ENCODE measurements at regions not wholly inside any gene's neighbourhood (a gene's known extent, or its start where the extent isn't known, plus 50 kb on each side); places are given as distances from the start of the nearest gene placed in this dataset.
"Not testable (repeated sequence)": the region's sequence is repeated elsewhere in the genome, so short reads cannot be mapped to it uniquely, and the experiment has no call there.

- DNase-seq: no peak
Observed at GRCh38 chr5:10921160-10921559, 160.1 kb upstream of the DAP start.

- DNase-seq: no peak
Observed at GRCh38 chr5:10920400-10920799, 159.4 kb upstream of the DAP start.

DNA sequence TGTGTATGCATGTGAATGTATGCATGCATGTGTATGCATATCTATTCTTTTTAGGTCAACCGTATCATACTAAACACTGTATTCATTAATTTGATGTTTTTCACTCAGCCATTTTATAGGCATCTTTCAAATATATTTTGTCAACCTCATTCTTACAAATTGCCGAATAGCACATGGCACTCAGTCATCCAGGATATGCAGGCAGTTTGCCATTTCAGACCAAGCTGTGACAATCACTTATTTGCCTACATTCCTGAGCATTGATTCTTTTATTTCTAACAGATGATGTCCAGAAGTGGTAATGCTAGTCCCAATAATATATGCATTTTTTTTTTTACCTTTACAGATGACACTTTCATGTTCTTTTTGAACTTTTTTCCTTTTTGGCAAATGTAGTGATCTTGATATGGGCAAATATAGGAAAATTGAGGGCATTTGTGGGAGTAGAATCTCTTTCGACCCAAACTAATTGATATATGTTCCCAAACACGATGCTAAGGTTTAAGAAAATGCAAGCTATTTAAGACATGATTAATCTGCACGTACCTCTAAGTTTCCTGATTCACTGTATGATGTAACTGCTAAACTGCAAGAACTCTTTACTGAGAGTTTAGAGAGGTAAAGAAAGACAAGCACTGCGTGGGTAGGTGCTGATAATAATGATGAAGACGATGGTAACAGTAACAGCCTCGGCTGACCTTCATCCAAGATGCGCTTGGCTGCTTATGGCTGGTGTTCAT lies 153.9 kb upstream of the DAP start:
- no peak for DNase-seq

DNA sequence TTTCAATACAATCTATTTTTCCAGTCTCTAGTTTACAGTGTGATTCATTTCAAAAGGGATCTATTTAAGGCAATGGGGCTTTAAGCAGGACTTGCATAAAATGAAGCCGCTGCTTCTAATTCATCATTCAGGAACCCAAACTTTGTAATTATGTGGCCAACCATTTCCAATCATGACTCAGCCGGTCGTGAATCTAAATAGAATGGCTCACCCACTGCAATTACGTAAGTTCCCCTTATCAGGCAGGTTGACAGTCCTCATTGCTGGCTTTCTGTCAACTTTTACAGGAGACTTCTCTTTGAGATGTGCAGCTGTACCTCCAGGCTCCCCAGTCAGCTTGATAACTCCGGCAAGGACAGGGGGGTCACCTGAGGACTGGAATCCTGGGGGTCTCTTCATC lies 152.8 kb upstream of the DAP start:
- DNase-seq: peak in 1 of 2 donors; percentile 19

DNA sequence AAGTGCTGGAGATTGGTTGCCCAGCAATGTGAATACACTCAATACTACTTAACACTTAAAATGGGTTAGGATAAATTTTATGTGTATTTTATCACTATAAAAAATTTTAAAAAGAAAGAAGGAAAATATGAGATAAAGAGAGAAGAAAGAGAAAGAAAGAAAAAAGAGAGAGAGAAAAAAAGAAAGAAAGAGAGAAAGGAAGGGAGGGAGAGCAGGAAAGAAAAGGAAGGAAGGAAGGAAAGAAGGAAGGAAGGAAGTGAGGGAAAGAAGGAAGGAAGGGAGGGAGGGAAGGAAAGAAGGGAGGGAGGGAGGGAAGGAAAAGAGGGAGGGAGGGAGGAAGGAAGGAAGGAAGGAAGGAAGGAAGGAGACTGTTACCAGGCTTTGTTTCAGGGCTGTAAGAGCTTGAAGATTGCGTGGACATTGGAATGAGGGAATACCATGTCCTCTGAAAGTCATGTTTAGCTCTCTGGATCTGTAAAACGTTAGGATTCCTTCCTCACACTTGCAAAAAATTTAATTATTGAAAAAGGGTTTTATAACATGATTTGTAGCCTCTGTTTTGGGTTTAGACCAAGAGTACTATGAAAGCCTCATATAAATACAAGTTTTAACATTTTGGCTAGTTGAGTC lies 152.3 kb upstream of the DAP start:
- DNase-seq: no peak

GRCh38 chr5:10912435-10912834 lies 151.4 kb upstream of the DAP start:
- no peak for DNase-seq

DNA sequence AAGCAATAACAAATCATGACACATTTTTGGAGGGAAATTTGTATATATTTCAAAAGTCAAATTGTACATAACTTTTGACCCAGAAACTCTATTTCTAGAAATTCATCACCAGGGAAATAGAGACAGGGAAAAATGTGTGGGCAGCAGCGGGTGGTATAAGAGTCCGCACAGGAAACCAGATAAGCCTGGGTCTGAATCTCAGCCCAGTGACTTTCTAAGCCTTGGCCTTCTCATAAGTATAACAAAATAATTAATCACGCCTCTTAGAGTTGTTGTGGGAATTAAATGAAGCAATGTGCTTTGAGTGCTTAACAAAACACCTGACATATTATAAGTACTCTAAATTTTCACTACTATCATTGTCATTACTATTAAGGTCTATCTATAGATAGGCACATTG lies 149.2 kb upstream of the DAP start:
- DNase-seq: no peak

DNA sequence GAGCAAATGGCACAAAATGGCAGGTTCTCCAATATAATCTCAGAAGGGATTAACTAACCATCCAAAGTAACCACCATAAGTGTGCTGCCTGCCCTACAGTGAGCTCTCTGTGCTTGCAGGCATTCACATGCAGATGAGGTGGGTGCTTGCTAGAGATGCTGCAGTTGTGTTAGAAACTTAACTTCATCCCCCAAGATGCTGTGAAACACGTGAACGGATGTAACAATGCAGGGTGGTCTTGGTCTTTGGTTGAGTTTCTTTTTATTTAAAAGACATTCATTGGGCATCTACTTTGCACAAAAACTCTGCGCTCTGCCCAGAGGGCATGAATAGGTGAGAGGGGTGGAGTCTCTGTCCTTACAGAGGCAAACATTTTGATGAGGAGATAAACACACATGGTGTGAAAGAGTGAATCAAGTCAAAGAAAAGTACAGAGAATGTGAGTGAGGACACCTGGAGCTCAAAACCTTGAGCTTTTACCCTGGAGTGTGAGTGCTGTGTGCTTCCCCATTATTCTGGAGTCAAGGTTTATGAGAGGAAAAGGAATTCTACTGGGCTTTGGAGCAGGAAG lies 143.9 kb upstream of the DAP start:
- no peak for DNase-seq

DNA sequence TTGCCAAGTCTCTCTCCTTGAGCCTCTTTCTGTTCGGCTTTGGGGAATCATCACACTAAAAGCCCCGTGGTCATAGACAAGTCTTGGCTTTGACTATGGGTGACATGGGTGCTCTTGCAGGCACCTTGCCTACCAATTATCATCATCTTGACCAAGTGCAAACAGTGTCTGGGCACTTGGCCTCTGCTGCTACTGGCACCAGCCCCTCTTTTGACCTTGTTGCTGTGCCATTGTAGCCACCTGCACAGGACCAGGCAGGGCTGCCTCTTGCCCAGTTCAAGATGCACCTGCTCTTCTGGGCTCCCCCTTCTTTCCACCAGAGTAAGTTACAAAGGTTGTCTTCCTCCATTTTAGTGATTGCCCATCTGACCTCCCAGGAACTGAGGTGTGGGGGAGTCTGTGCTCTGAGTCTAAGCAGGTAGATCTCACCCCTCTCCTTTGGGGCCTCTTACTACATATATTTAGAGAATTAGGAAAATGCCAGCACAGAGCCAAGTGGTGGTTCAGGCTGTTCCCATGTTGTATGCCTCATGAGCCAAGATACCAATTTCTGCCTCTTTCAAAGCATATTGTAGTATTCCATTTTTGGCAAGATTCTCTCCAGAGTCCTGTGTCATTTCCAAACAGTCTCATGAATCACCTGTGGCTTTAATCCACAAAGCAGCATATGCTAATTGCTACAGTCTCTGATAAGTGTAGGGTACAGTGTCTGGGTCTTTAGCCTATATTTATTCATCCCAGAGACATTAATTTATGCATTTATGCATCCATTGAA lies 142.9 kb upstream of the DAP start:
- DNase-seq: no peak

DNA sequence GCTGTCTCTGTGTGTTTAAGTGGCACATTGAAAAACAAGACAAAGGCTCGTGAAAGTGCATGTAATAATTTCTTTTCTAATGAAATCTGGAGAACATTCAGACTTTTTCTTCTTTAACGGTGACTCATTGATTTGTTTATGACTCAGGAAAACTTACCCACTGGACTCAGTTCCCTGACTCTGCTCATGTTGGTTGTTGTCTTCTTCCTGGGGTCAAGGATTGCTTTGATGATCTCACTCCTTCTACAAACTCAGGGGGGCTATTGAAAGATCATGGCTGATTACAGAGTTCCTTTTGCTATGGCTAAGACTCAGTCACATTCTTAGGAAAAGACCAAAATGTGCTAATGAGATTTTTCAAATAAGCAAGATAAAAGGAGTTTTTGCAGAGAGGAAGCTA lies 141.1 kb upstream of the DAP start:
- no peak for DNase-seq

GRCh38 chr5:10898514-10898913 lies 137.5 kb upstream of the DAP start:
- DNase-seq: no peak

GRCh38 chr5:10896016-10896415 lies 135.0 kb upstream of the DAP start:
- DNase-seq: no peak

DNA sequence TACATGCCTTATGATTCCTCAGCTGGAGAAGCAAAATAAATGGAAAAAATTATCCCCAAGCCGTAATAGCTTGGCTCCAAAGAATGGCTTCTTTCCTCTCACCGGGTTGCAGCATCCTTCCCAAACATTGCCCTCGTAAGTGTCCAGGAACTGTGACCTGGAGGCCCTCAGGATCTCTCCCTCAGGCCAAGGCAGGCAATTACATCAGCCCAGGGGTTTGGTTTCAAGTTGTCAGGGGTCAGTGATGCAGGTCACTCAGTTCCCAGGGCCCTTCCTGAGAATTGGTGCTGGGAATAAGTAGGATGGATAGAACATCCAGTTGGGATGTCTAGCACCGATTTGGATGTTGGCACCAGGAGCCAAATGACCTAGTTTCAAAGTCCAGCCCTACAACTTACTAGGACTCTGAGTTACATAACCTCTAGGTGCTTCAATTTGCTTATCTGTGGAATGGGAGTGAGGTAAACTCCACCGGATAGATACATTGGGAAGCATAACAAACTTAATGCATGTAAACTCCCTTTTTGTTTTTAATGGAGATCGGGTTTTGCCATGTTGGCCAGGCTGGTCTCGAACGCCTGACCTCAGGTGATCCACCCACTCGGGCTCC lies 133.5 kb upstream of the DAP start:
- no peak for DNase-seq

GRCh38 chr5:10892911-10893215 lies 131.8 kb upstream of the DAP start:
- no peak for DNase-seq

DNA sequence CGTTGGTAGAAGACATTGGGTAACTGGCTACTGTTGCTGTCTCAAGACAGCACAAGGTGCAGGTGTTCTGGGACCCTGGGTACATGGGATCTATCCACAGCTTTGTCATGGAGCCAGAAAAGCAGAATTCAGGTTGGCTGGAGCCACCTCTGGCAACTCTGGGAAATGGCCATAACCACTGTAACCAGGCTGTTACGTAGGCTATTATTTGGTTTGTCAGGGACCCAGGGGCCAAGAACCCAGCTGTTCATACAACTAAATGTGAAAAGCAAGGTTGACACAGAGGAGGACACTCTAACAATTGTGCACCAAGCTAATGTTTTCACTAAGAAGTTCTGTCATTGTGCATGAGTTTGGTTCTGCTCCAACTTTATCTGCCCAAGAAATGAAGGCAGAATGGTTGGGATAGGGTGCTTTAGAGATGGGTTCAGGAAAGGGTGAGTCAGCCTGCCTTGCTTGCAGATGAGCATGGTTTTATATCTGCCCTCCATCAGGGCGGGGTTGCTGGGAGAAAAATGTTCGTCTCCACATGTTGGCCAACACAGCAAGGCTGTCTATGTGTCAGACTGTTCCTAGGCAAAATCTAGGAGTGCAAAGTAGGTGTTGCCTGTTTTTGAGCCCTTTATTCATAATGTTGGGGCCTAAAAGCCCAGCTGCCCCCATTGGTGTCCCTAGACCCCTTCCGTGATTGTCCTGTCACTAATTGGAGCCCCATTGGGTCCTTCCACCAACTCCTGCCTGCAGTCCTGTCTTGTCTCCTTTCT lies 131.3 kb upstream of the DAP start:
- no peak for DNase-seq

DNA sequence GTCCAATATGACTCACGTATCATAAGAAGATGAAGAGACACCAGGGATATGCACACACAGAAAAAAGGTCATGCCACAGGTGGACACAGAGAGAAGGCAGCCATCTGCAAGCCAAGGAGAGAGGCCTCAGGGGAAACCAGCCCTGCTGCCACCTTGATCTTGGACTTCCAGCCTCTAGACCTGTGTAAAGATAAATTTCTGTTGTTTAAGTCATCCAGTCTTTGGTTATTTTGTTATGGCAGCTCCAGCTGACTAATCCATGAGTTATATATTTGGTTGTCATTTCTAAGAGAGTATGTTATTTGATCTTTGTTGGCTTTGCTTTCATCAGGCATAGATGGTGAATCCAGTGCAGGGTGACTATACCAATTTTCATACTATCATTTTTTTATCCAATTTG lies 130.2 kb upstream of the DAP start:
- DNase-seq: no peak

GRCh38 chr5:10886497-10886896 lies 125.5 kb upstream of the DAP start:
- no peak for DNase-seq

GRCh38 chr5:10885026-10885425 lies 124.0 kb upstream of the DAP start:
- DNase-seq: no peak

DNA sequence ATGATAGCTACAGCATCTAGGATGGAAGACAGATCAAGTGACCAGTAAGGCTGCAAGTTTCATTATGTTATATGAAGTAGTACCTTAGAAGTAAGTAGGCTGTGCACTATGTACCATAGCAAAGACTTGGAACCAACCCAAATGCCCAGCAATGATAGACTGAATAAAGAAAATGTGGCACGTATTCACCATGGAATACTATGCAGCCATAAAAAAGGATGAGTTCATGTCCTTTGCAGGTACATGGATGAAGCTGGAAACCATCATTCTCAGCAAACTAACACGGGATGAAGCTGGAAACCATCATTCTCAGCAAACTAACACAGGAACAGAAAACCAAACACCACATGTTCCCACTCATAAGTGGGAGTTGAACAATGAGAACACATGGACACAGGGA lies 122.9 kb upstream of the DAP start:
- DNase-seq: not testable (repeated sequence)

GRCh38 chr5:10880934-10881333 lies 119.9 kb upstream of the DAP start:
- DNase-seq: no peak

DNA sequence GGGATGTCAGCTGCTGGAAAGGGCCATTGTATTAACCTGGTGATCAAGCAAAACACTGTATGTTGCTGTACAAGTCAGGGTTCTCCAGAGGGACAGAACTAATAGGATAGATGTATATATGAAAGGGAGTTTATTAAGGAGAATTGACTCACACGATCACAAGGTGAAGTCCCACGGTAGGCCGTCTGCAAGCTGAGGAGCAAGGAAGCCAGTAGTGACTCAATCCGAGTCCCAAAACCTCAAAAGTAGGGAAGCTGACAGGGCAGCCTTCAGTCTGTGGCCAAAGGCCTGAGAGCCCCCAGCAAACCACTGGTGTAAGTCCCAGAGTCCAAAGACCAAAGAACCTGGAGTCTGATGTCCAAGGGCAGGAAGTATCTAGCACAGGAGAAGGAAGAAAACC lies 116.0 kb upstream of the DAP start:
- not testable (repeated sequence) for DNase-seq

- DNase-seq: peak in 1 of 2 donors; percentile 2
Observed at GRCh38 chr5:10876006-10876744, 115.1 kb upstream of the DAP start.

Measured in CD4-positive, alpha-beta T cell treated with Interferon alpha-2 for 1 hour (primary cell).